Dedifferentiated amniotic fluid mesenchymal stem cell (primary cell): ENCODE measurements at regions not wholly inside any gene's neighbourhood (a gene's known extent, or its start where the extent isn't known, plus 50 kb on each side); places are given as distances from the start of the nearest gene placed in this dataset.

ENCODE experiments used
- DNase-seq: peaks from one replicate; pipeline ENCODE4 v3.0.0-alpha.2; 2016; ENCODE audit errors: extremely low spot score

DNA sequence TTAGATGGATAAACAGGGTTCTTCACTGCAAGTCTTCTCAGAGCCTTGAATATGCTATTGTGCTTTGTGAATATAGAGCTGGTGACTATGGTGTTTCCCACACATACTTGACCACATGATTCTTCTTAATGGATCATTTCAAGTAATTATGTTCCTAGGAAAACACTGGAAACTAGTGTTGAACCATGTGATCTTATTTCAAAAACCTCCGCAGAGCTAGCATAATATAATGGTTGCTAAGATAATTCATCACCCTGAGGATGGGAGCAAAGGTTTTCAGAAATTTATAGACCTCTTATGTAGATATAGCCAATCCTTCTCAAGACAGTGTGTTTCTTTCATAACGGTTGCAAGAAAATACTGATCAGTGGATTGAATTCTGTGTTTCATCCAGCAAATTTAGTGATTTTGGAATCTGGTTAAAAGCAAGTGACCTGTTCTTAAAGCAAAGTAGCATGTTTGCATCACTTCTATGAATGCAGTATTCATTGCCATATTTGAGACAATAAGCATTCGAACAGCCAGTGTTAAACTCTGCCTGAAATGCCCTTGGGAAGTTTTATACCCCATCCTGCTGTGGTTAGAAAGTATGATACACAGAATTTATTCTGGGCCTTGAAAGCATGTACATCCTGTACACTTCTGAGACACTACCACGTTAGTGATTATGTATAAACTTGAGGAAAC, 341.0 kb upstream of the E2F7 start:
- DNase-seq, result no peak

DNA sequence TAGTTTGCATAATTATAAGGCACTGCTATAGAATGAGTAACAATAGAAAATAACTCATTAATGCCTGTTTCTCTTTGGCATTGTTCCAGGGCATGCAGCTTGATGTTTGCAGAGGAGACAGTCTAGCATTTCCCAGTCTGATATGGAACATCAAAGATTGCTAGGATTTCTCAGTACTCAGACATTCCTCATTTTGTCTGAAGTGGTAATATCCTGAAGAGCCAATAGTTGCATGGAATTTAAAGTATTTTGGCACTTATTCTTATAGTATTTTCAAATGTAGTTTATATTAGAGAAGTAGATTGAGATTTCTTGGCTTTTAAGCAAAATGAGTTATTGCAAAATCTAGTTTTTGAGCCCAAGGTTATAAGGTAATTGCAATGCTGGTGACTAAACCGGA, 337.3 kb upstream of the E2F7 start:
- peak; percentile 20 for DNase-seq

DNA sequence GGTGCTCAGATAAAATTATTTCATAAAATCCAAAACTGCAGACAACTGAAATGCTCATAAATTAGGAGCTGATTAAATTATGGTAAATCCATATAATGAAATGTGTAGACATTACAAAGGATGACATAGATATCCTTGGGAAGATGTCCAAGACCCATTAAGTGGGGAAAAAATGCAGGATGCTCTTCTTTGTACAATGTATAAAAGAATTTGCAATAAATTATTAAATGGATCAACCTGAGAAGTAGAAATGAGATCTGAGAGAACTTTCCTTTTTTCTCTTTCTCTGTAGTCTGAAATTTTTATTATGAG, 336.4 kb upstream of the E2F7 start:
- DNase-seq, result no peak

DNA sequence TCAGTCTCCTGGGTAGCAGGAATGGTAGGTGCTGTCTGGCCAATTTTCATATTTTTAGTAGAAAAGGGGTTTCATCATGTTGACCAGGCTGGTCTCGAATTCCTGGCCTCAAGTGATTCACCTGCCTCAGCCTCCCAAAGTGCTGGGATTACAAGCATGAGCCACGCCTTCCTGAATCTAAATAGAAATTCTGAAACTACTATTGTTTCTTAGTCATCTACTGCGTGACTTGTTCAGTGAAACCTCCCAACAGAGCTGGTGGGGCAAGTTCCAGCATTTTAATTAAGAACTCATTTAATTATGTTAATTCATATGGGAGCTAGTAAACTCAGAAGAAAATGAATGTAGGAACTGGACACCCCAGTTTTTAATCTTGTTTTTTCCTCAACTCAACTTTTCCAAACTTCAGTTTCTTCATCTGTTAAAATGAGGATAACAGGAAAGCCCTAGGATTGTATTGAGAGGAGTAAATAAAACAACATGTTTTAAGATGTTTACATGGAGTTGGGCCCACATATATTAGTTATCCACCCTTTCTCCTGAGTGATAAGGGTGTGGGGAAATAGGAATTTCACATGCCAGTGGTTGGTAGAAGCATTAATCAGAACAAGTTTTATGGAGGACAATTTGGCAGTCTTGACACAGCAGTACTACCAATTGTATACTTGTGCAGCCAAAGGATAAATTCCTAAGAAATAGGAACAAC, 335.8 kb upstream of the E2F7 start:
- no peak for DNase-seq

DNA sequence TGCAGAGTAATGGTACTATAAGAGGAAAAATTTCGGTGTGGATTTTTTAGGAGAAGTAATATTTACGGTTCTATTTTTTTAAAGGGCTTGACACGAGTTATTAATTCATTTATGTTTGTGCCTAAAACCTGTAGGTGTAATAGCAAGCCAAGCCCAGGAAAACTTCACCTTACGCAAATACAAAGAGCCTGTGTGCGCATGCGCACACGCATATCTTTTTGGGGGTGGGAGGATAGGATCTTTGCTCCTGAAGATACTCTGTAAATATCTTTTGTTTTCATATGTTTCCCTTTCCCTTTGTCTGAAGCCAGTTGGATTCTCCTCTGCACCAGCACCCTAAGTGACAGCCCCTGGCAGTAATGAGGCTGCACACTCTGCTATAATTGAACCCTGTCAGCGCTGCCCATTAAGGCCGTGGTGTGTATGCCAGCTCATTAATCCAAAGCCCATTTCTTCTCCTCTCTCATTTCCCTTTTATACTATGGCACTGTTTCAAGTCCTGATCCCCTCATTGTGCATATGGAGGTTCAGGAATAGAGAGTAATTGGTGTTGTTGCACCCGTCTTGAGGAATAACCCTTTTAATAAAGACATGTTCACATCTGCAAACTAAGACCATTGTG, 327.2 kb upstream of the E2F7 start:
- no peak for DNase-seq

DNA sequence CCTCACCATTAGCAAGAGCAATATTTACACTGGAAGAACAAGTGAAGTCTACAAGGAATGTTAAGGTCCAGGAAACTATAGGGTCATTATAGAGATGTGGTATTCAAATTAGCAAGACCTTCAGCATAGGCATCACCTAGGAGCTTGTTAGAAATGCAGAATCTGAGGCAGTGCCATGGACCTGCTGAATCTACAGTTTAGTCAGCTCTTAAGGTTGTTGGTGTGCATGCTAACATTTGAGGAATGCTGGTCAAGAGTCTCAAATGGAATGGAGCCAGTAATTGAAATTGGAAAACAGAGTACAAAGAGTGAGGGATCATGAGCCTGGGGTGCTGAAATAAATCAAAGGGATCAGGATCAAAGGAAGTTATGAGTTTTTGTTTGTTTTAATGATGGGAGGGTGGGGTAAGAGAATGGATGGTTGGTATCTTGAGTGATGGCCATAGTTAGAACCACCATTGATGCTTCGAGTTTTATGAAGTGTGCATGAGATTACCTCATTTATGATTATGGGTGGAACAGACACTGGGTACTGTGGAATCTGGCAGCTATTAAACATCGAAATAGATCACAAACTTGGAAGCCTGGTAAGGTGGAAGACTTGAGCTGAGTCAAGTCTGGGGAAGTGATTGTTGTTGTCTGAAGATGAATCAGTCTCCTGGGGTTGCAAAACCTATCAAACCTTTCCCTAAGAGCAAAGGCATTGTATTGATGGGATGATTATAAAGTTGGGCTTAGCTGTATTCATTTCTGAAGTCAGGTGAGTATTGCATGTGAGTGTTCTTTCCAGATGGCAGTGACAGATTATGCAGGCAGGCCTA, 323.3 kb upstream of the E2F7 start:
- no peak for DNase-seq

DNA sequence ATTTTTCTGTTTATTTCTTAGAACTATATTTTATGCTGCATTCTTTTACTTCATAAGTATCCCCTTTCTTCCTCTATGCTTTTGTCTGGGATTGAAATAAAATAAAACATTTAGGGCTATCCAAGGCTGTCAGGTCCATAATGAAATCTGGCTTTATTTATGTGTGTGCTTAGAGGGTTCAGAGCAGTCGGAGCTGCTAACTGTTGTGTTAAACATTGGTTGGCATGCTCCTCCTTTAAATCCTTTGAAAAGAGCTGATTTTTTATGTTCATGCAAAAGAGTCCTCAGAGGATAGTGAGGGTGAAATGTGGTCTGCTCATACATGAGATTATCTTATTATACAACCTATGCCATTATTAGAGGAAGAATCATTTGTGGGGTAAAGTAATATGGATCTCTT, 322.3 kb upstream of the E2F7 start:
- no peak for DNase-seq

DNA sequence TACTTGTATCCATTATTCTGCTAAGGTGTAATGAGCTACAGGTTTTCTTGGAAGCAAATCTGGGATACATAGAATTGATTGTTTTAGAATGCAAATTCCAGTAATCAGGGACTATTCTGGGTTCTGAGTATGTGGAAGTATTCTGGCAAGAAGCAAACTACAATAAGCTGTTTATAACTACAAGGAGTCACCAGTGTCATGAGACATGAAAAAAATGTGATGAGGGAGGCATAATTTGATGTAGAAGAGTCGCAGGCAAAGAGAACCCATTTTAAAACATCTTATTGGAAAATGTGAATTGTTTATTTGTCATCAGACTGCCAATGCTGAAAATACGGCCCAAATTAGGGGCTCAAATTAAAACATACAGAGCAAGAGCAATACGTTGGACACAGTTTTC, 321.8 kb upstream of the E2F7 start:
- DNase-seq, result no peak

DNA sequence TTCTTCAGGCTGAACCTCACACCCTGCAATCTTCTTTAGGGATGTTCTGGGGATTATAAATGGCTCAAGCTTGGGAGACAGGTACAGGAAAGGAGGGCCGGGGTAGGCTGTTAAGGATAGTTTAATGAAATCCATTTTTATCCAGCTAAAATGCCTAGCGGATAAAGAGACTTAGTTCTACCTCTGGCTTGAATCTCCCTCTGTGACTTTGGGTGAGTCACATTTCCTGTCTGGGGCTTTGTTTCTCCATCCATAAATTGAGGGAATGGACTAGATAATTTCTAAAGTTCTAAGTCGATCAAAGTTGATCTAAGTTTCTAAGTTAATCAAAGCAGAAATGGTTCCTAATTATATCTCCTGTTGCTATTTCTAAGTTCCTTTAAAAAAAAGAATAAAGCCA, 319.6 kb upstream of the E2F7 start:
- DNase-seq, result no peak

DNA sequence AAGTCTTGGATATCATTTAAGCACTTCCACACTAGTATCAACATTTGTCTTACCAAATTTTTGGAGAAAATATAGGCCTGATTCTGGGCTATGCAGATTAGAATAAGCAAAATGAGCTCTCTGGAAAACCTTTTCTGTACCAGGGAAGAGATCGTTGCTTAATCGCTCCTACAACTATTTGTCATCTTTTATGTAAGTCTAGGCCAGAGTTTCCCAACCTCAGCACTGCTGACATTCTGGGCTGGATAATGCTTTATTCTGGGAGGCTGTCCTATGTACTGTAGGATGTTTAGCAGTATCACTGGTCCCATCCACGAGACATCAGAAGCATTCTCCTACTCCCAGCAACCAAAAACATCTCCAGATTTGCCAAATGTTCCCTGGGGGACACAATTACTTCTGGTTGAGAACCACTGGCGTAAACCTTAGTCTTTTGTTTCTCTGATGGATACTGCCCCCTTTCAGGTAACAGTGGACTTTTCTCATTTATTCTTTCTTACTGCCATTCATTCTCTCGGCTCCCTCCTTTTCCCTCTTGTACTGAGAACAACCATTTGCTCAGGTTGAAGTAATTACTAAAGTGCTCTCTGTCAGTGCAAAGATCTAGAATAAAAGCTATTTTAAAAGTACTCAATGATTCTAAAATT, 316.9 kb upstream of the E2F7 start:
- no peak for DNase-seq

DNA sequence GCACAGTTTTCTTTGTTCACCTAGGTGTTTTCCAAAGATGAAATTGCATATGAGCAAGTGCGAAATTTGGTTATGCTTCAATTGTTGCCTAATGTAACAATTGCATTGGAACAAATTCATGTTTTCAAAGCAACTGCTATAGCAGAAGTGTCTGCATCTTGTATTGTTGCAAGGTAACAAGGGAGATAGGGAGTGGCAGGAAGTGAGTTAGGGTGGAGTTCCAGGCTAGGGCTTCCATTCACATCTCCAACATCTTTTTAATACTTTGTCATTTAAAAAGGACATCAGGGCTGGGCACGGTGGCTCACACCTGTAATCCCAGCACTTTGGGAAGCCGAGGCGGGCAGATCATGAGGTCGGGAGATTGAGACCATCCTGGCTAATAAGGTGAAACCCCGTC, 312.3 kb upstream of the E2F7 start:
- no peak for DNase-seq

DNA sequence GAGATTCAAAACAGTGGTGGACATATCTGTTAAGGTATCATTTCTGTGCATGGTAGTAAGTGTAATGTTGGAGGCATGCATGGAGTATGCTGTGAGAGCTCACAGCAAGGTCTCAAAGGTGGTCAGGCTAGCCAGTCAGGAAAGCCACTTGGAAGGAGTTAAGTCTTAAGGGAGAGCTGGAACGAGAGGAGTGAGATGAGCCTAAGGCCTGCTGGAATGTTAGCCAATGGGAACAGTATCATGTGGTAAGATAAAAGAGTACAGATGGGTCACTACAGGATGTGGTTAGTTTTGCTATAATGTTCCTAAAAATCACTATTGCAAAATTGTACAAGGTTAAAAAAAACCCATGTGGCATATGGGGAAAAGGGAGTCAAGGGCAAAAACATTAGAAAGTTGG, 311.7 kb upstream of the E2F7 start:
- DNase-seq, result no peak

DNA sequence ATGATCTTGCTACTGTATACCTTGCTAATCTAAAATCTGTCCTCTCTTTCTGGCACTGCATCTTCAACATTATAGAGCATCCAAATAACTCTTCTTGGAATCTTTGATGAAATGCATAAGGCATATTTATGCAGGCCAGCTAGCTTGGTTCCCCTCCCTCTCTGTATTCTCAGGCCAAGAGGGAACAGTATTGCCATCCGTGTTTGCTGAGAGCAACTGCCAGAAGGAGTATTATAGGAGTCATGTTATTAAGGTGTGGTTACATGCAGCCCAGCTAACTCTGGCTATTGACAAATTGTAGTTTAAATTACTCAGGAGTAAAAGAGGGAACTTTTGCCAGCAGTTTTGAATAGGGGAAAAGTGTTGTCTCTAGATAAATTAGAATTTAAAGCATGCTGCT, 309.3 kb upstream of the E2F7 start:
- no peak for DNase-seq

DNA sequence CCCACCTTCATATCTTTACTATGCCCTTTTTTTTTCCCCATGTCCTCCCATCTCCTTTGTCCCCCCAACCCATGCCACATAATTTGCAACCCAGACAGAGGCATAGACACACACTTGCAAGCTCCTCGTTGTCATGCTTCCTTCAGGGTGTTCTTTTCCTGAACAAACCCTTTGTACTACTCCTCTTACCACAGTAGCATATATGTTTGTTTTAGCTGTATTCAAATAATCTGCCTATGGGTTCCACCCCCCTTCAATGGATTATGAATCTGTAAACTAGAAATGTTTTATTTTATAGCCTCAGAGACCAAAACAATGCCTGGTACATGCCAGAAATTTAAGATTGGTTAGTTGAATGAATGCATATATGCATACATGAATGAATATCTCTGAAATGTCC, 307.1 kb upstream of the E2F7 start:
- no peak for DNase-seq

DNA sequence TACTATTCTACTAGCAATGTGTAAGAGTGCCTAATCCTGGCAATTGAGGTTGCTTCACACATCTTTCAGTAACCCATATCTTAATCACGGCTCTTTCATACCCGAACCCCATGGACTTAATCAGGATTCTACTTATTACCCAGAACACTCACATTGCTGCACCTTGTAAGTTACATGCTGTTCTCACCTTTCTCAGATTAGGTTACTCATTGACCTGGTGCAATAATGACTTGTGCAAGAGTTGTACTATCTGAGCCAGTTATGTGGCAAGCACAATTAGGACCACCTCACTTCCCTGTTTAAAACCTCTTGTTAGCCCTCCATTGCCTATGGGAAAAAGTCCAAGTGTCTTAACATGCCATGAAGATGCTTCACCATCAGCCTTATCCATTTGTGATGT, 306.7 kb upstream of the E2F7 start:
- DNase-seq, result no peak

DNA sequence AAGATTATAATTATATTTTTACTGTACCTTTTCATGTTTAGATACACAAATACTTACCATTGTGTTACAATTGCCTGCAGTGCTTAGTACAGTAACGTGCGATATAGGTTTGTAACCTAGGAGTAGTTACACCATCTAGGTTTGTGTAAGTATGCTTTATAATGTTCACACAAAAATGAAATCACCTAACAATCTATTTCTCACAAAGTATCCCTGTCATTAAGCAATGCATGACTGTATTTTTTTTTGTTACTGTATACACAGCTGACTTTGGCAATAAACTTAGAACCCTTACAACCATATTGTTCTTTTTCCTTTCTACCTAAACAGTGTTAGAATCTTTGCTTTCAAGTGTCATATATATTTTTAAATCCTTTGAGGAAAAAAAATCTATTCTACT, 303.0 kb upstream of the E2F7 start:
- DNase-seq, result no peak

DNA sequence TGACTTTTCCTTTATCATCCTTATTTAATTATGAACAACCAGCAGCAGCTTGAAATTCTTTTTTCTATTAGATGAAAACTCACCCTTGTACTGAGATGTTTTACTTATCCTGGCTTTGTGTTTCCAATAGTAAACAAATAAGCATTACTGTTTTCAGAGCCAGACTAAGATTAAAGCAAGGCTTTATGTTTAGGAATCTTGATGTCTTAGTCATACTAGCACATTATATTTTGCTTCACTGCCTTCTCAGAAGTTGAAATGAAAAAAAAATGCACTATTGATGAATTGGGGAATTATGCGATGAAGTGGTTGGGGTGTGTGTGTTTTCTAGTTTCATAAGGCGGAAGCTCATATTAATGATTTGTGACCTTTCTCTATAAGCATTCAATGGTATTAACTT, 301.2 kb upstream of the E2F7 start:
- no peak for DNase-seq

DNA sequence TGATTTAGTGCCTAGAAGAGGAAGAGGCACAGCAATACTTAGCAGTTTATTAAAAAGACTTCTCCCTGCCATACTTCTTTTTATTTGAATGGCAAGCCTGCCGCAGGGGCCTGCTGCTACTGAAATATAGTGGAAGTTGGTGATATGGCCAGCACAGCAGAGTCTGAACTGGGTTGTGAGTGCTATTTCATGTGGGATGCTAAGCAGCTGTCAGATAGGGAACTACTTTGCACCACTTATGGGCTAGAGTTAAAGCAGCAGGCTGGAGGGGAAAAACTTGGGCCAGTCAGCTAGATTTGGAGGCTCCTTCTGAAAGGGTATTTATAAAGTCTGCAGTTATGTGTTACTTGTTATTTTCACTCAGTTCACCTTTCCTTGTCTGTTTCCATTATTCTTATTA, 299.0 kb upstream of the E2F7 start:
- DNase-seq, result no peak

DNA sequence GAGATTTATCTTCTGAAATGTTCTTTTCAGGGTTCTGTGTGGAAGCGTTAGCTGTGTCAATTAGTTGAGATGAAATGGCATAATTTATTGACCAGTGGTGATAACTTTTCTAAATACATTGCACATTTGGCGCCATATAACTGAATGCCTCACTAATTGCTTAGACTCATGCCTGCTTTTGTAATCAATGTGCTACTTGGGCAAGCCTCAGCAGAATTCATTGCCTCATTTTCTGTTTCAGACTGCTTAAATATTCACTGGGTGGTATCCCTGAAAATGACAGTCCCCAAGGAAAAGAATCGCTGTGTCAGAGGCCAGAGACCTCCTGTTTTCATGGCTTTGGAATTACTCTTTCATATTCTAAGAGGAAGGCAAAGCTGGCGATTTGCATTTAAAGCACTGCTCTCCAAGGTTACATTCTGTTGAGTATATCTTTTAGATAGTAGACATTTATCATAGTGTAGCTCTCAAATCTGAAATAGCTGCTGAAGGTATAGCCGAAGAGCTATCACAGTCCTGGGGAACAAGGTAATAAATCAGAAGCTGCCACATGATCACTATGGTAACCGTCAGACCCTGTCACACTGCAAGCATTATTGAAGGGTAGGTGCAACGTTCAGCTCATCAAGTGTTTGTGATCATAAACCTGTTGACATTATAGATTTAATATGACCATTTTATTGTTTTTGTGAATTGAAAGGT, 297.3 kb upstream of the E2F7 start:
- no peak for DNase-seq

DNA sequence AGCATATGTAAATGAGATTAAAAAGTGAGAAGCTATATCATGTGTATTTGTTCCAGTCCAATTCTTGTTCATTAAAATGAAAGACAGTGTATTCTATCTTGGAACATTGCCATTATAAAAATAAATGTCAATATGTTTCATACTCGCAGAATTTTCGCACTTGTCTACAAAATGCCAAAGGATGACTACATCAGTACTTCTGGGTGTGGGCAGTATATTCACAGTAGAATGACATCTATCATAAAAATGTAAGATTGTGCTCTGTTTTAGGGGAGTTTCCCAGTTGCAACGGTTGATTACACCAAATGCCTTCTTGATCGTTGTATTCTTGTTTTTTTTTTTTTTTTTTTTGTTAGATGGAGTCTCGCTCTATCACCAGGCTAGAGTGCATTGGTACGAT, 292.3 kb upstream of the E2F7 start:
- no peak for DNase-seq

DNA sequence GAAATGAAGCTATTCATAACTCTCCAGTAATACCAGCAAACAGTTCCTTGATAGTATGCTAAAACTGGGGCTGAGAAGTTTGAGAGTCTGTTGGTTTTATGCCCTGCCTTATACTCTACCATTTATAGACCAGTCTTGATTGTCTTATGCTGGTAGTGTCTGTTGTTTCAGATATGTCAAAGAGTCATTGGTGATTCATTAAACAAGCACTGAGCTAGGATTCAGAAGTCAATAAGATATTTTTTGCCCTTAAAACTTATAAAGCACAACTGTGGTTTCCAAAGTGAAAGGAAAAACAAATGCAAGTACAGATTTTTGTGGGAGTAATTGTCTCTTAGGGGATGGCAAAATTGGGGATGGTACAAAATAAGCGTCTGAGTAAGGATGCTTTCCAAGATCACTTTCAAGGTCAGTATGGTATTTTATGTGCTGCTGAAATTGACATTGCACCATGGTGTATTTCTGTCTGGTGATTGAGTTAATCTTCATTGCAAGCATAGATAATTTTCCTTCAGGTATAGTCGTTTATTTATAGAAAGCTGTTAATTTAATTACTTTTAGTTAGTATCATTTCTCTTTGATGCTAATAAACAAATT, 289.5 kb upstream of the E2F7 start:
- no peak for DNase-seq
